HEK293T (cell line): ENCODE measurements at regions not wholly inside any gene's neighbourhood (a gene's known extent, or its start where the extent isn't known, plus 50 kb on each side); places are given as distances from the start of the nearest gene placed in this dataset.

ENCODE experiments used
- CTCF ChIA-PET: fragments of 350-600 bp; formaldehyde crosslinking; extraction: SDS; loops from one replicate; lab custom pipeline; 2021; ENCODE audit warnings: antibody characterized with exemption, inconsistent platforms; lab: Yijun Ruan, JAX
- POLR2A ChIA-PET: fragments of 350-600 bp; formaldehyde crosslinking; extraction: SDS; loops from one replicate; lab custom pipeline; 2020; ENCODE audit warnings: antibody characterized with exemption, inconsistent platforms; lab: Yijun Ruan, JAX
- DNase-seq: peaks from one replicate; pipeline ENCODE4 v3.0.0; 2012; ENCODE audit warnings: mixed read lengths; ENCODE audit errors: extremely low spot score
- ARNT ChIP-seq: fragments of 450-650 bp; IDR thresholded peaks from 2 replicates; pipeline ENCODE4 v1.6.1; 2017; ENCODE audit warnings: mild to moderate bottlenecking
- BHLHE40 ChIP-seq: fragments of 450-650 bp; IDR thresholded peaks from 2 replicates; pipeline ENCODE4 v1.6.1; 2016; ENCODE audit warnings: mild to moderate bottlenecking, moderate library complexity, borderline replicate concordance
- CTBP1 ChIP-seq: fragments of 450-650 bp; IDR thresholded peaks from 2 replicates; pipeline ENCODE4 v1.6.1; 2016; ENCODE audit warnings: borderline replicate concordance
- ELF4 ChIP-seq: fragments of 450-650 bp; IDR thresholded peaks from 2 replicates; pipeline ENCODE4 v1.6.1; 2017; ENCODE audit warnings: antibody characterized with exemption
- FOXA1 ChIP-seq: fragments of 450-650 bp; IDR thresholded peaks from 2 replicates; pipeline ENCODE4 v1.6.1; 2016; ENCODE audit warnings: mild to moderate bottlenecking
- FOXK2 ChIP-seq: fragments of 450-650 bp; IDR thresholded peaks from 2 replicates; pipeline ENCODE4 v1.6.1; 2016; ENCODE audit warnings: mild to moderate bottlenecking
- FOXM1 ChIP-seq: fragments of 450-650 bp; IDR thresholded peaks from 2 replicates; pipeline ENCODE4 v1.6.1; 2017; ENCODE audit warnings: mild to moderate bottlenecking, borderline replicate concordance
- HDGF ChIP-seq: fragments of 450-650 bp; IDR thresholded peaks from 2 replicates; pipeline ENCODE4 v1.6.1; 2017; ENCODE audit warnings: antibody characterized with exemption, borderline replicate concordance
- L3MBTL2 ChIP-seq: fragments of 450-650 bp; conservative IDR thresholded peaks from 2 replicates; pipeline ENCODE4 v1.6.1; 2016; ENCODE audit warnings: mild to moderate bottlenecking
- LEF1 ChIP-seq: fragments of 450-650 bp; IDR thresholded peaks from 2 replicates; pipeline ENCODE4 v1.6.1; 2017; ENCODE audit warnings: mild to moderate bottlenecking, borderline replicate concordance
- NFRKB ChIP-seq: fragments of 450-650 bp; IDR thresholded peaks from 2 replicates; pipeline ENCODE4 v1.6.1; 2016; ENCODE audit warnings: mild to moderate bottlenecking, moderate library complexity
- SP1 ChIP-seq: fragments of 450-650 bp; IDR thresholded peaks from 2 replicates; pipeline ENCODE4 v1.6.1; 2017
- SUZ12 ChIP-seq: fragments of 450-650 bp; IDR thresholded peaks from 2 replicates; pipeline ENCODE4 v1.6.1; 2016; ENCODE audit warnings: mild to moderate bottlenecking
- TARDBP ChIP-seq: fragments of 450-650 bp; IDR thresholded peaks from 2 replicates; pipeline ENCODE4 v1.6.1; 2016
- ZNF384 ChIP-seq: fragments of 450-650 bp; IDR thresholded peaks from 2 replicates; pipeline ENCODE4 v1.6.1; 2016
- TF ChIP-seq, protein P1 (sequence below): fragments of 450-650 bp; IDR thresholded peaks from 2 replicates; pipeline ENCODE4 v1.6.1; 2016

DNA sequence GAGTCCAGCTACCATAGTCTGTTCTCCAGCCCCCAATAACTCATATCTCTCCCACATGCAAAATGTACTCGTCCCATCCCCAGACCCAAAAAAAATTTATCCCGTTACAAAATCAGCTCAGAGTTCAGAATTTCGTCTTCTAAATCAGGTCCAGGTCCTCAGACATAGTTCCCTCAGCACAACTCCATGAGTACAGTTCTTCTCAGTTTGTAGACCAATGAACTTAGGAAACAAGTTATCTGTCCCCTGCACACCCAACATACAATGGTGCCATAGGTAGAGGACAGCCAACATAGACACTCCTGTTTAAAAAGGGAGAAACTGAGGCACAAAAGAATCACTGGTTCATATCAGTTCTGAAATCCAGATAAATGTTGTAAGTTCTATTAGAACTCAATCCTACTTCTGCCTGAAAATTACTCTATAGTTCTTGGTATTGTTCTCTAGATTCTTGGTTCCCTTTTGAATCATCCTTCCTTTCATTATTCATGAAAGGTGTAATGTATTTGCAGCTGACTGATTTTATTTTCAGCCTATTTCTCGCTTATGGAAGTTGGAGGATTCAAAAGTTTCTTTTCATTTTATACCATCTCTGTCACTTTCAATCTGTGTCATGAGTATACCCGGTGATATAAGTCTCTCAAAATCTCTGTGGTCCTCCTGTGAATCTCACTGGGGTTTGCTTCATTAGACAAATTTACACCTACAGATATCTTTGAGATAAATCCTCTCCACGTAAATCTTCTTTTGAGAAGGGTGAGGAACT lies 75.8 kb upstream of the TSPAN2 start:
- POLR2A ChIA-PET, result no interaction called here
- DNase-seq, result no peak
- TF ChIP-seq SUZ12 (no peak), FOXK2 (no peak), BHLHE40 (no peak), LEF1 (no peak), ARNT (no peak), FOXA1 (no peak), HDGF (no peak), TARDBP (no peak), FOXM1 (no peak), L3MBTL2 (no peak), ELF4 (no peak), CTBP1 (no peak), SP1 (no peak), NFRKB (no peak), ZNF384 (no peak)
- TF ChIP-seq, protein P1, sequence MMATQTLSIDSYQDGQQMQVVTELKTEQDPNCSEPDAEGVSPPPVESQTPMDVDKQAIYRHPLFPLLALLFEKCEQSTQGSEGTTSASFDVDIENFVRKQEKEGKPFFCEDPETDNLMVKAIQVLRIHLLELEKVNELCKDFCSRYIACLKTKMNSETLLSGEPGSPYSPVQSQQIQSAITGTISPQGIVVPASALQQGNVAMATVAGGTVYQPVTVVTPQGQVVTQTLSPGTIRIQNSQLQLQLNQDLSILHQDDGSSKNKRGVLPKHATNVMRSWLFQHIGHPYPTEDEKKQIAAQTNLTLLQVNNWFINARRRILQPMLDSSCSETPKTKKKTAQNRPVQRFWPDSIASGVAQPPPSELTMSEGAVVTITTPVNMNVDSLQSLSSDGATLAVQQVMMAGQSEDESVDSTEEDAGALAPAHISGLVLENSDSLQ, result no peak
- CTCF ChIA-PET, result no interaction called here

DNA sequence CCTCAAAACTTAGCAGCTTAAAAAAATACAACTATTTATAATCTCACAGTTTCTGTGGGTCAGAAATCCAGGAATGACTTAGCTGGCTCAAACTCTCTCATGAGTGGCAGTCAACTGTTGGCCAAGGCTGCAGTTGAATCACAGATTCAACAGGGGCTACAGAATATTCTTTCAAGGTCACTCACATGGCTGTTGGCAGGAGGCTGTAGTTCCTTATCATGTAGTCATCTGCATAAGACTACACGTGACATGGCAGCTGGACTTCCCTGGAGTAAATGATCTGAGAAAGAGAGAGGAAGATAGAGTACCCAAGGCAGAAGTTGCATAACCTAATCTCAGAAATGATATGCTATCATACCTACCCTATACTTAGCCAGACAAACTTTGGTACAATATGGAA lies 75.2 kb upstream of the TSPAN2 start:
- DNase-seq, result no peak
- TF ChIP-seq FOXM1 (no peak), NFRKB (no peak), FOXA1 (no peak), SUZ12 (no peak), LEF1 (no peak), CTBP1 (no peak)
- ChIA-PET CTCF (no interaction called here), POLR2A (no interaction called here)

DNA sequence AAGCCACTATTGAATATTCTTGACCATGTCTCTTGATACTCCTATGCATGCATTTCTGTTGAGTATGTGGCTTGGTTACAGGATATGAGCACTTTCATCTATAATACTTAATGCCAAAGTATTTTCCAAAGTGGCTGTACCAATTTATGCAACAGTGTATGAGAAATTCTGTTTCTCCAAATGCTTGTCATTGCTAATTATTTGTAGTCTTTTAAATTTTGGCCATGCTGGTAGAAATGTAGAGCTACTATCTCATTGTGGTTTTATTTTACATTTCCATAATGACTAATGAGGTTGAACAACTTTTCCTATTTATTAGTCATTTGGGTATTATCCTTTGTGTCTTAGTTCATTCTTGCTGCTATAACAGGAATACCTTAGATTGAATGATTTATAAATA lies 71.4 kb upstream of the TSPAN2 start:
- TF ChIP-seq NFRKB (no peak), L3MBTL2 (no peak), SP1 (no peak), TARDBP (no peak), LEF1 (no peak), ARNT (no peak), SUZ12 (no peak), FOXM1 (no peak), HDGF (no peak), BHLHE40 (no peak), FOXA1 (no peak), ZNF384 (no peak), ELF4 (no peak)
- TF ChIP-seq, protein P1, result no peak
- DNase-seq, result no peak
- CTCF ChIA-PET, result no interaction called here
- POLR2A ChIA-PET, result no interaction called here

GRCh38 chr1:115159958-115160357 lies 70.7 kb upstream of the TSPAN2 start:
- POLR2A ChIA-PET, result no interaction called here
- CTCF ChIA-PET, result no interaction called here

GRCh38 chr1:115158181-115158580 lies 68.9 kb upstream of the TSPAN2 start:
- CTCF ChIA-PET, result no interaction called here
- DNase-seq, result no peak
- no peak for TF ChIP-seq ELF4
- TF ChIP-seq TARDBP, result no peak
- TF ChIP-seq FOXA1, result no peak
- no peak for TF ChIP-seq NFRKB
- no peak for TF ChIP-seq FOXM1
- no peak for TF ChIP-seq CTBP1
- TF ChIP-seq L3MBTL2, result no peak
- TF ChIP-seq BHLHE40, result no peak
- TF ChIP-seq ARNT, result no peak
- TF ChIP-seq ZNF384, result no peak
- no peak for TF ChIP-seq LEF1
- no peak for TF ChIP-seq FOXK2
- TF ChIP-seq, protein P1, result no peak
- TF ChIP-seq SP1, result no peak
- TF ChIP-seq HDGF, result no peak
- TF ChIP-seq SUZ12, result no peak
- POLR2A ChIA-PET, result no interaction called here

More at GRCh38 chr1:115159958-115160357, 70.7 kb upstream of the TSPAN2 start:
- DNase-seq, result no peak
- TF ChIP-seq, protein P1, result no peak
- no peak for TF ChIP-seq CTBP1
- TF ChIP-seq FOXK2, result no peak
- no peak for TF ChIP-seq ARNT
- TF ChIP-seq LEF1, result no peak
- TF ChIP-seq ELF4, result no peak
- TF ChIP-seq L3MBTL2, result no peak
- TF ChIP-seq TARDBP, result no peak
